ENCODE measurements at regions not wholly inside any gene's neighbourhood (a gene's known extent, or its start where the extent isn't known, plus 50 kb on each side); places are given as distances from the start of the nearest gene placed in this dataset.
A peak's percentile ranks its signal among the peaks of the same experiment; 100 is the strongest.

DNA sequence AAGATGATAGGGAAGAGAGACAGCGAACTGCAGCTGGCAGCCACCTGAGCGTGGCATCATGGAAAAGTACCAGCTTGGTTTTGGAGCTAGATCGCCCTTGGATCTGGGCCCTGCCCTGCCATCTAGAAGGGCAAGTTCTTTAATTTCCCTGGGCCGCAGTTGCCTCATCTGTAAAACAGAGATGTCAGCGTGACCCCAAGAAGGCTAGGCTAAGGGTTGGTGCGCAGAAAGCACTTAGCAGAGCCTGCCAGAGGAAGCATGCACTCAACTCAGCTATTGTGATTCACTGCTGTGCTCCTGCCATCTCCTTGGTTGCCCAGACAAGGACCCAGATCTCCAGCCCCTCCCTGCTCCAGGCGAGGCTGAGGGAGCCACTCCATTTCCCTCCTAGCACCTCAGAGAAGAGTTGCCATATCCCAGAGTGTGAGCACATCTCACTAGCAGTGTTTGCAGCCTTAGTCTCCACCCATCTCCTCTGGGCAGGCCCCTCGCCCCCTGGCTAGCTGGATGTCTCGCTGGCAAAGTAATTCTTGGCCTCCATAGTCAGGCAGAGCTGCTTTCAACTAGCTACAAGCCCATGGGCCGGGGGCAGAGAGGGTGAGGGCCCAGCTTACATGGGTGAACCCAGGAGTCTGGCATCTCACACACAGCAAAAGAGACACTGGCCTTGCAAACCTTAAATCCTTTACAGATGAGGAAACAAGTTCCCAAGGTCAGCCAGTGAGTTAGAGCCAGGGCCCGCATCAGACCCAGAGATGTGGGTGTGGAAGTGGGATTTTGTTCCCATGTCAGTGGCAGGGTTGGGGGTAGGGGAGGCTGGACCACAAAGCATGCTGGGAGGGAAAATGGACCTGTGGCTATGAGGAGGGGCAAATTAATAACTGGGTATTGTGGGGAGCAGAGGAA, 280.7 kb upstream of the TLE3 start:
- in situ Hi-C loops (cut with MboI; ENCODE audit: low pct_ligation_motif_present in 1 of 4, low pct_unique_long_range_greater_than_20kb in 1 of 4, low sequenced_read_pairs in 3 of 4) = no loop called here
- H3K27ac ChIP-seq = no peak overlapping the region

DNA sequence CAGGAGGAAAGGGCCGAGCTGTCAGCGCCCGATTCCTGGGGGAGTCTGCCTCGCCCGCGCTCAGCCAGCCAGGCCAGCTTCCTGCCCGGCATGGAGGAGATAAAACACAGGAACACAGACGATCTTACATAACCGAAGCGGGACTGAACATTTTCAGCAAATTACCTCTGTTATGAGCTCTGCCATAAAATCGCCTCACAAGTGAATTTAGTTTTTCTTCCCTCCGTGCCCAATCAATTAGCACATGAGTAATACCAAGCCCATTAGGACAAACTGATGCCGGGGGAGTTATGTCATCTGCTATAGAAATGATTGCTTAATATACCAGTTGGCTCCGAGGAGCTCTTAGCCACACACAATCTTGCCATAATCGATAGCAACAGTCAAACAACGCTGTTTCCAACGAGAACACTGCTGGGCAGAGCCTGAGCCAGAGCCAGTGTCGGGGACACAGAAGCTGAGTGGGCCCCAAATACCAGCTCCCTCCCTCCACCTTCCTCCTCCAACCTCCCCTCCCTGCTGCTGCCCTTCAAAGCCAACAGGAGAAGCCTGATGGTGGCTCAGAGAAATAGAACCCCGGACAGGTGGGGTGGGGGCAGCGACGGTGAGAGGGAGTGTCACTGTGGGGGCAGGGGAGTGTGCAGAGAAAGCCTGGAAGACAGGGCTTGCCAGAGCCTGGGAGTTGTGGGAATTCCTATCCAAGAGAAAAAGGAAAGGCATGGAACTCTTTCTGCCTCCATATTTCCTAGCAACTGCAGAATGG, 279.4 kb upstream of the TLE3 start:
- peaks cover 0 to 8% (median 7%) of the 10 kb centered on the region in 4 donors for H3K4me1 ChIP-seq
- peaks cover 6% of the 10 kb centered on the region for H3K27me3 ChIP-seq
- intact Hi-C loops (cut with DNase I; ENCODE audit: low total_unique reads) (no loop called here), in situ Hi-C loops (cut with MboI; ENCODE audit: low pct_ligation_motif_present in 1 of 4, low pct_unique_long_range_greater_than_20kb in 1 of 4, low sequenced_read_pairs in 3 of 4) (no loop called here)
- peak overlapping the region in 3 of 4 donors; percentile 11 to 72 (median 27) for H3K27ac ChIP-seq
- TF ChIP-seq POLR2A (IDR thresholded peaks at IDR 0.05) (no peak), POLR2AphosphoS5 (IDR thresholded peaks at IDR 0.05) (peak in 2 of 3 donors; percentile 29 to 33)
- peak; percentile 3 for DNase-seq
- 11 to 14% methylated on average over 5 to 21 of the region's 21 CpGs for WGBS, 2 donors (ENCODE audit: low coverage in 1 of 2)
- no peak overlapping the region for H3K4me3 ChIP-seq
- H3K9me3 ChIP-seq = no peaks in the 10 kb centered on the region
- no peaks in the 10 kb centered on the region for H3K36me3 ChIP-seq

More for the DNA sequence above, 280.7 kb upstream of the TLE3 start:
- Histone ChIP-seq H3K27me3 (peaks cover 6% of the 10 kb centered on the region), H3K36me3 (no peaks in the 10 kb centered on the region), H3K9me3 (no peaks in the 10 kb centered on the region), H3K4me3 (no peak overlapping the region), H3K4me1 (peaks cover 0 to 8% (median 7%) of the 10 kb centered on the region in 4 donors)
- no peak for DNase-seq
- intact Hi-C loops (cut with DNase I; ENCODE audit: low total_unique reads) = no loop called here
- 87% methylated on average over 11 of the region's 11 CpGs; no CpG with 5 or more reads in 1 of the 2 donors for WGBS, 2 donors (ENCODE audit: low coverage in 1 of 2)
- no peak for TF ChIP-seq POLR2AphosphoS5 (IDR thresholded peaks at IDR 0.05)
- no peak for TF ChIP-seq POLR2A (IDR thresholded peaks at IDR 0.05)
- no peak for TF ChIP-seq EP300 (IDR thresholded peaks at IDR 0.05; ENCODE audit: low read depth)
- TF ChIP-seq, protein P1, sequence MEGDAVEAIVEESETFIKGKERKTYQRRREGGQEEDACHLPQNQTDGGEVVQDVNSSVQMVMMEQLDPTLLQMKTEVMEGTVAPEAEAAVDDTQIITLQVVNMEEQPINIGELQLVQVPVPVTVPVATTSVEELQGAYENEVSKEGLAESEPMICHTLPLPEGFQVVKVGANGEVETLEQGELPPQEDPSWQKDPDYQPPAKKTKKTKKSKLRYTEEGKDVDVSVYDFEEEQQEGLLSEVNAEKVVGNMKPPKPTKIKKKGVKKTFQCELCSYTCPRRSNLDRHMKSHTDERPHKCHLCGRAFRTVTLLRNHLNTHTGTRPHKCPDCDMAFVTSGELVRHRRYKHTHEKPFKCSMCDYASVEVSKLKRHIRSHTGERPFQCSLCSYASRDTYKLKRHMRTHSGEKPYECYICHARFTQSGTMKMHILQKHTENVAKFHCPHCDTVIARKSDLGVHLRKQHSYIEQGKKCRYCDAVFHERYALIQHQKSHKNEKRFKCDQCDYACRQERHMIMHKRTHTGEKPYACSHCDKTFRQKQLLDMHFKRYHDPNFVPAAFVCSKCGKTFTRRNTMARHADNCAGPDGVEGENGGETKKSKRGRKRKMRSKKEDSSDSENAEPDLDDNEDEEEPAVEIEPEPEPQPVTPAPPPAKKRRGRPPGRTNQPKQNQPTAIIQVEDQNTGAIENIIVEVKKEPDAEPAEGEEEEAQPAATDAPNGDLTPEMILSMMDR (IDR thresholded peaks at IDR 0.05) = no peak

DNA sequence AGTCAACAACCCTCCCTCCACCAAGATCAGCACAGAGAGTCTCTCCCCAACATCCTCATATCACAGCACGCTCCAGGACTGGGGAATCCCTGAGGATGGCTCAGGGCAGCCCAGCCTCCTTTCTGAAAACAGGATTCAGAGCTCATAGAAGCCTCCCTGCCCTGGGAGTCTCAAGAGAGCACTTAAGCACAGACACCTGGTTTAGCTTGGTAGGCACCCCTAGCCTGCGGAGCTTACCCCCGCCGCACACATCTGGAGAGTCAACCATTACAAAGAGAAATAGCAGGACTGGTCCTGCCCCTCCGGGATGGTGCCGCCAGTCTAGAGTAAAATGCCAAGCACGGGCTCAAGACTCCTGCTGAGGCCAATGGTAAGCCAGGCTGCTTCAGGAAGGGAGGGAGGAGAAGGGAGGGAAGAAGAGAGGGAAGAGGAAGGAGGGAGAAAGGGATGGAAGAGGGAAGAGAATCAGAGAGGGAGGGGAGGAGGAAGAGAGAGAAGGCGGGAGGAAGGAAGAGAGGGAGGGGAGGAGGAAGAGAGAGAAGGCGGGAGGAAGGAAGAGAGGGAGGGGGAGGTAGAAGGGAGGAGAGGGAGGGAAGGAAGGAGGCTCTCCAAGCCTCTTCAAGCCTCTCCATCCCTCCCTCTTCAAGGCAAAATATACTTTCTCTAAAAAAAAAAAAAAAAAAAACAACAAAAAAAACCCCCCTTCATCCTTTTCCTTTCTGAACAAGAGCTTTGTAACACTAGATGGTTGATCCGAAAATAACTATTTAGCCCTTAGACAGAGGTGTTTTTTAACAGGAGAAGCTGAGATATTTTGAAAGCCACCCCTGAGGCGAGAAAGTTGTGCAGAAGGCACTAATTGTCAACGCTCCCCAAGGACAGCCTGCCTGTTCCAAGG, 278.6 kb upstream of the TLE3 start:
- H3K4me1 ChIP-seq = peaks cover 0 to 8% (median 7%) of the 10 kb centered on the region in 4 donors
- intact Hi-C loops (cut with DNase I; ENCODE audit: low total_unique reads) = no loop called here
- TF ChIP-seq POLR2AphosphoS5 (IDR thresholded peaks at IDR 0.05) (no peak), POLR2A (IDR thresholded peaks at IDR 0.05) (no peak), EP300 (IDR thresholded peaks at IDR 0.05; ENCODE audit: low read depth) (no peak)
- TF ChIP-seq, protein P1 (IDR thresholded peaks at IDR 0.05) = no peak
- H3K36me3 ChIP-seq = no peaks in the 10 kb centered on the region
- H3K27me3 ChIP-seq = peaks cover 6% of the 10 kb centered on the region
- 43 to 69% methylated on average over 2 to 12 of the region's 12 CpGs for WGBS, 2 donors (ENCODE audit: low coverage in 1 of 2)
- H3K27ac ChIP-seq = peak overlapping the region in 3 of 4 donors; percentile 11 to 72 (median 27)
- no peak overlapping the region for H3K4me3 ChIP-seq
- in situ Hi-C loops (cut with MboI; ENCODE audit: low pct_ligation_motif_present in 1 of 4, low pct_unique_long_range_greater_than_20kb in 1 of 4, low sequenced_read_pairs in 3 of 4) = no loop called here
- DNase-seq = no peak
- no peaks in the 10 kb centered on the region for H3K9me3 ChIP-seq

DNA sequence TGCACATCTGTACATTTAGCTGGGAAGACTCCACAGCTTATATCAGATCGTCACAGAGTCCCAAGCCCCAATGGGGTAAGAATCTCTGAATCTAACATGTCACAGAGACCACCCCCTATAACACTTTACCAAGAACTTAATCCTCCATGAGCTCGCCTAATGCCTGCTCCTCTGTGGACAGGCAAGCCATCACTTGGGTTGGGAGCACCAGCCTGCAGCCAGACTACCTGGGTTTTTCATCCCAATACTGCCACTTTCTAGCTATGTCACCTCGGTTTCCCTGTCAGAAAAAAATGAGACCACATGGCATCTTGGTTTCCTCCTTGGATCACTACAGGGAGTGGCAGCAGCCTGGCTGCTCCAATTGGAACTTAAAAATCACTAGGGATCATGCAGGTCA, 277.9 kb upstream of the TLE3 start:
- no peak for DNase-seq
- peaks cover 0 to 8% (median 7%) of the 10 kb centered on the region in 4 donors for H3K4me1 ChIP-seq
- intact Hi-C loops (cut with DNase I; ENCODE audit: low total_unique reads) (no loop called here), in situ Hi-C loops (cut with MboI; ENCODE audit: low pct_ligation_motif_present in 1 of 4, low pct_unique_long_range_greater_than_20kb in 1 of 4, low sequenced_read_pairs in 3 of 4) (no loop called here)
- H3K9me3 ChIP-seq = no peaks in the 10 kb centered on the region
- TF ChIP-seq POLR2A (IDR thresholded peaks at IDR 0.05) = no peak
- no peak for TF ChIP-seq EP300 (IDR thresholded peaks at IDR 0.05; ENCODE audit: low read depth)
- TF ChIP-seq, protein P1 (IDR thresholded peaks at IDR 0.05) = no peak
- no peak for TF ChIP-seq POLR2AphosphoS5 (IDR thresholded peaks at IDR 0.05)
- 79 to 91% methylated on average over 2 to 3 of the region's 3 CpGs for WGBS, 2 donors (ENCODE audit: low coverage in 1 of 2)
- no peak overlapping the region for H3K4me3 ChIP-seq
- no peak overlapping the region for H3K27ac ChIP-seq
- peaks cover 6% of the 10 kb centered on the region for H3K27me3 ChIP-seq
- no peaks in the 10 kb centered on the region for H3K36me3 ChIP-seq

Measured in transverse colon (tissue), 4 donors.